GOT3 (cell line): ENCODE measurements at regions not wholly inside any gene's neighbourhood (a gene's known extent, or its start where the extent isn't known, plus 50 kb on each side); places are given as distances from the start of the nearest gene placed in this dataset.

Experiments used
- DNase-seq: peaks from one replicate; lab custom pipeline; 2025; ENCODE audit warnings: mixed read lengths; lab: John Stamatoyannopoulos, UW

DNA sequence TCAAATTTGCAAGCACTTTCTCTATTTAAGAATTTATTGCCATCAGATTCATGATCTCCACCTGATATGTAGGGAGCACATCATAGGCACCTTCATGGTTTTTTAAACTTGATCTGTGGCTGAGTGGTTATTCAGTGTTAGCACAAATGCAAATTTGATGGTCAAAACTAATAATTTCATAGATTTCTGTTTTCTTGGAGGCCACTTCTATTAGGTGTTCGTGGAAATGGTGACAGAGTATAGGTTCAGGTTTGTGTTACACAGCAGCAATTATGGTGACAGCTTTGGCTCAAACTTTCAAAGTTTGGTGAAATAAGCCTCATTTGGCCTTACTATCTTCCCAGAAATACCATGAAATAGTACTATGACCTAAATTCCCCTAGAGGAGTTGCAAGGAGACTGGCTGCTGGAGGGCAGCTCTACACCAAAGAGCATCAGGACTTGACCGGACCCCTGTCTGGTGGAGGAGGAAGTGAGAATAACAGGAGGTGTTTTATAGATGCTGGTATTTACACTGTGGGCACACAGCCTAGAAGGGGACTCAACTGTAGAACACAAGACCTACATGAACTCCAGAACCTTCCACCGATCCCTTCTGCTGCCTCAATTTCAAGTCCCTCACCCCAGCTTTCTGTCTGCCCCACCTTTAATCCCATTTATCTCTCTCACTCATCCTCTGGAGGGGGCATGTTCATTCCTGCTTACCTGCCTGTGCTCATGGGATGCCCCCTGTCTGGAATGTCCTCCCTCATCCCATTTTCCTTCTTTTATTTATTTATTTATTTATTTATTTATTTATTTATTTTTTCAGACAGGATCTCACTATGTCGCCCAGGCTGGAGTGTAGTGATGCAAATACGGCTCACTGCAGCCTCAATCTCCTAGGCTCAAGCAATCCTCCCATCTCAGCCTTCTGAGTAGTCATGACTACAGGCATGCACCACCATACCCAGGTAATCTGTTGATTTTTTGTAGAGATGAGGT is 132.9 kb upstream of the SIX2 start:
- DNase-seq: no peak

DNA sequence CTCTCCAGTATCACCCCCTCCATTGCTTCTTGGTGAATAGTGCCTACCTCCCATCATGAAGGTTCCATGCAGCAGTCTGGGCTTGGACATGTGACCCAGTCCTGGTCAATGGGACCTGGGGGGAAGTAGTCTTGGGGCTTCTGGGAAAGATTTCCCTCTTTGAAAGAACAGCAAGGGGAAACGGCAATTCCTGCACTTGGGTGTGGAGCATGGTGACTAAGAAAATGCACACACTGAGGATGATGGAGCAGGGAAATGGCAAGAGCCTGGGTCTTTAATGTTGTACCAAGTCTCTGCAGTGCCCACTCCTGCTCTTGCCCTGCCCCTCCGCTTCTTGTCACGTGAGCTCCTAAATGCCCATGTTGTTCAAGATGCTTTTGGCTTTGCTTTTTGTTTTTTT is 131.4 kb upstream of the SIX2 start:
- DNase-seq: no peak

DNA sequence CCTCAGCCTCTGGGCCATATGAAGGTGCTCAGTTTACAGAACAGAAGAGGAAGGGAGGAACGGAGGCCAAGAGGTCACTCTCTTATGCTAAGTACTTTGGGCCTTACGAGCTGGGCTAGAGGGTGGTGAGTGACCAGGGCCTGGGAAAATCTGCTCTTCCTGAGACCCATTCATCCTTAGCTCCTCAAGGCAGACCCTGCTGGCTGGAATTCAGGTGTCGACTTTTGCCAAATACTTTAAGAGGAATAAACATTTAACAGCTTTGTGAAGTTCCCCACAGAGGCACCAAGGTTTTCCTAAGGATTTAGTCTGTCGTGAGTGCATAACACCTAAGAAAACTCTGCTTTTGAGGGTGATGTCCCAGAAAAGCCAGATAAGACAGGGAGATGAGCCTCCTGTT is 129.7 kb upstream of the SIX2 start:
- no peak for DNase-seq

DNA sequence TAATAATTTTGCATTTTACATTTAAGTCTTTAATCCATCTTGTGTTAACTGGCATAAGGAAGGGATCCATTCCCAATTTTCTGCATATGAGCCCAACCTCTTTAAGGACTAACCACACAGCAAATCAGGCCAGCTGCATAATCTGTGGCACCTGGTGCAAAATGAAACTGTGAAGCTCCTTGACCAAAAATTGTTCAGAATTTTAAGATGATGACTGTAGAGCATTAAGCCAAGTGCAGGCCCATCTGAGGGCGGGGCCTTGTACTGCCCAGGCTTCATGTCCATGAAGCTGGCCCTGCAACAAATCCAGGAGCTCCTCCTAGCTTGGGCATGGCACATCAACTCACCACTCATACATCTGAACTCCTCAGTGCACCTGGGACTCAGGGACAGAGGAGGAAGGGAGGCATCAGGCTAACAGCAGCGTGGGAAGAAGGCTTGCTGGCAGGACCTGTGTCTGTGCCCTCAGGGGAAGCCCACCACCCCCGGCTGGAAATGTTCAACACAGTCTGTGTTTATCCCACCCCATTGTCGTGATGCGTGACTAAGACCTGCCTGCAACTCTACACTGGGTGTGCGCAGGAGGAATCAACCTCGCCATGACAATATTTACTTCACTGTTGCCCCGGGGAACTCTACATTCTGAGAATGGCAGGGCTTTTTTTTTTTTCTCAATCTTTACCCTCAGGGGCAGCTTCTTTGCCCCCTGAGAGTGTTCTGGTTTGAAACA is 128.9 kb upstream of the SIX2 start:
- DNase-seq: no peak

DNA sequence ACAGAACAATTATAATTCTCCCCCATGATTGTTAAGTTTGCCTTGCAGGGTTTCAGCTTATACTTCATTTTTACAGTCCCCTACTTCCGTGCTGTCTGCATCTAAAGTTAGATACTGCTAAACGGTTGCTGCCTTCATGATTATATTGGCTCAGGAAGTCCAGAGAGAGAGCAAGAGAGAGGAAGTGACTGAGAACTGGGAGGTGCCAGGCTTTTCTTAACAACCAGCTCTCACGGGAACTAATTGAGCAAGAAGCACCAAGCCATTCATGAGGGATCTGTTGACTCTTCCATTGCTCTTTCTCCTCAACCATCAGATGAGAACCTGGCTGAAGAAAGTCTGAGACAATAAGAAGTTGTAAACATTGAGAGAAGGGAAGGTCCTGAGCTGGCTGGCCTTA is 125.5 kb upstream of the SIX2 start:
- no peak for DNase-seq

DNA sequence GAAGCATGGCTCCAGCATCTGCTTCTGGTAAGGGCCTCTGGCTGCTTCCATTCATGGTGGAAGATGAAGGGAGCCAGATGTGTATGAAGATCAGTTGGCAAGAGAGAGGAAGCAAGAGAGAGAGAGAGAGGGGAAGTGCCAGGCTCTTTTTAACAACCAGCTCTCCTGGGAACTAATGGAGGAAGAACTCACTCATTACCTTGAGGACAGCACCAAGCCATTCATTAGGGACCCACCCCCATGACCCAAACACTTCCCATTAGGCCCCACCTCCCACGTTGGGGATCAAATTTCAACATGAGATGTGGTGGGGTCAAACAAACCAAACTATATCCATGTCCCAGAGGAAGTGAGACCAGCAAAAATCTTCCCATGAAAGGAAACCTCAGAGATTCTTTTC is 124.8 kb upstream of the SIX2 start:
- DNase-seq: no peak

DNA sequence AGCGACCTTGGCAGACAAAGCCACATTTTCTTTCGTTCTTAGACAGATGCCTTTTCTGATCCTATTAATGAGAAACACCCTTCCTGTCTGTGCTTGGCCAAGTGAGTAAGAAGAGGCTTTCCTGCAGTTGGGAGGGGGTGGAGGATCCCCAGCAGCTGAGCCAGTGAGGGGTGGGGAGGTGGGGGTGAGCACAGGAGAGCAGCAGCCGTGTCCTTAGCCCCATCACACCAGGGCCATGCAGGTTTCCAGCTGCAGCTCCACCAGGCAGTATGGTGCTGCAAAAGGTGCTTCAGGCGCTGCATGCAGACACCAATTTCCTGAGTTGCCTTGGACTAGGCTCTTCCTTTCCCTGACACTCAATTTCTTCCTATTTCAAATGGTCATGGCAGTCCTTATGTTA is 123.3 kb upstream of the SIX2 start:
- no peak for DNase-seq

DNA sequence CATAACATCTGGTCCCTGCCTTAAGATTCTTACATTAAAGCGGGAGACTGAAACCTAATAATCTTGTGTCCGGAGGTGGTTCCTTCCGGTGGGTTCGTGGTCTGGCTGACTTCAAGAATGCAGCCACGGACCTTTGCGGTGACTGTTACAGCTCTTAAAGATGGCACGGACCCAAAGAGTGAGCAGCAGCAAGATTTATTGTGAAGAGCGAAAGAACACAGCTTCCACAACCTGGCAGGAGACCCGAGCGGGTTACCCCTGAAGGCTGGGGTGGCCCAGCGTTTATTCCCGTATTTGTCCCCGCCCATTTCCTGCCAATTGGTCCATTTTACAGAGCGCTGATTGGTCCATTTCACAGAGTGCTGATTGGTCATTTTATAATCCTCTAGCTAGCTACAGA is 122.3 kb upstream of the SIX2 start:
- DNase-seq: no peak

DNA sequence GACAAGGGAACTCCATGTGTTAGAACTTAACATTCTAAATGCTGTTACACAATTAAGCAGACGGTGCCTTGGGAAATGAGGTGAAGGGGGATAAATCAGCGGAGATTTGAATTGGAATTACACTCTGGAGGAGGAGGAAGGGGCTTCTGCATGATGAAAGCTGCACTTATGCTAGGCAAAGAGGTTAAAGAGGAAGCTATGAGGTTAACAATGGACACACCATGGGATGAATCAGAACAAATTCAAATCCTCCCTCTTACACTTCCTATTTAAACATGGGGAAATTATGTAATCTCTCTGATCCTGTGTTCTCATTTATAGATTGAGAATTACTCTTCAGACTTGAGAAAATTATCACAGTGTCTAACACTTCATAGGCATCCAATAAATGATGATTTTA is 121.5 kb upstream of the SIX2 start:
- no peak for DNase-seq

DNA sequence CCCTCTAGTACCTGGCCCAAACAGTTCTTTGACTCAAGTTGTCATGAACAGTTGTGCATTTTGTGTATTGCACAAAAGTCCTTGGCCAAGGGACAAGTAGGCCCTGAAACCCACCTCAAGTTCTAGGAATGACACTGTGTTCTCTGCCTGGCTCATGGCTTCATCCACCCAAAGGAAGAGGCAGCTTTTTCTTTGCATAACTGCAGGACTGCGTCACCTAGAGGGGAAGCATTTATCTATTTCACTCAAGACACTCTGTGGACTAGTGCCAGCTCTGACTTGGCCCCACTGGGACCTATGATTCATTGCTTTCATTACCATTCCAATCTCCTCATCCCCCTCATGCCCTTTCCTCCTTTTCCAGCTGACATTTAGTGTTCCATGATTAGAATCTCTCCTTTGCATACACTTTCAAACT is 119.3 kb upstream of the SIX2 start:
- DNase-seq: peak; percentile 57

DNA sequence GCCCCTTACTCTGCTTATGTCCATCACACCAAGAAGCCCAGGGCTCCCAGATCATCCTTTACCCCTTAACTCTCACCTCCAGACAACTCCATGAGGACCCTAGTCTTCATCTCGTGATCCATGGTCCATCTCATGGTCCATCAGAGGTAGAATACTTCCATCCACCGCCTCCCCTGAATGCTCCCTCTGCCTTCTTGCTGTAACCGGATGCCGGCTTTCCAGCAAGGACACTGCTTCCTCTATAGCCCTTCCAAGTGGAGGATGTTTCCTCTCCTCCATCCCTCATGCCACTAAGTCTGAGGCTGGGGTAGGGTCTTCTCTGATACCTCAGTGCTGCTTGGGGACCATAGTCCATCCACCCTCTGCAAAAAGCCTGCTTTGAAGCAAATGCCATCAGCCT is 118.6 kb upstream of the SIX2 start:
- DNase-seq: no peak

DNA sequence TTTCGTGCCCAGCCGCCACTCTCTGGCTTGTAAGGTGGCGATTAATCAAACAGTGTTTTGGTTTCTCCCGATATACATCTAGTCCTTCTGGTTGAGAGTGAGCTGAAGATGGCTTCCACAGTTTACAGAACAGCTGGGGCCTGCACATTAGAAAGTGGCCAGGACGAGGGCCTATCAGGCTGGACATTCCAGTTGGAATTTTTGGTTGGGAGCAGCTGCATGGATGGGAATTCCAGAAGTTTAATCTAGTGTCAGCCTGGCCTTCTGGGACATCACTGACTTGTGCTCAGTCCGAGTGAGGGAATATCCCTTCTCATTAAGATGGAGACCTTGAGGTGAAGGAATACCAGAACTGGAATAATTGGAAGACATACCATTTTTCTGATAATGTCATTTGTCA is 118.1 kb upstream of the SIX2 start:
- no peak for DNase-seq

DNA sequence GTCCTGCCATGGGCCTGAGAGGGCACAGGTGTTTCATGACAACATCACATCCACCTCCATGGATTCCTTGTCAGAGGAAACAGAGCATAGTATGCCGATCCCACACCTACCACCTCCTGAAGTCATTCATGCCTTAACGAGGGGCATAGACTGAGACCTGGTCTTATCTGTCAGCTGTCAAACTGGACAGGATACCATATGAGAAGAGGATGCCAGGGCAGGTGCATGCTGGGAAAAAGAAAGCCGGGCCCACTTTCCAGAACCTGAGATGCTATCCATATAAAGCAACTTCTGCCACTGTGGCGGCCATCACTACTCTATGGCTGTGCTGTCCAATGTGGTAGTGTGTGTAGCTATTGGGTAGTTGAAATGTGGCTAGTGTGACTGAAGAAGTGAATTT is 116.0 kb upstream of the SIX2 start:
- no peak for DNase-seq

DNA sequence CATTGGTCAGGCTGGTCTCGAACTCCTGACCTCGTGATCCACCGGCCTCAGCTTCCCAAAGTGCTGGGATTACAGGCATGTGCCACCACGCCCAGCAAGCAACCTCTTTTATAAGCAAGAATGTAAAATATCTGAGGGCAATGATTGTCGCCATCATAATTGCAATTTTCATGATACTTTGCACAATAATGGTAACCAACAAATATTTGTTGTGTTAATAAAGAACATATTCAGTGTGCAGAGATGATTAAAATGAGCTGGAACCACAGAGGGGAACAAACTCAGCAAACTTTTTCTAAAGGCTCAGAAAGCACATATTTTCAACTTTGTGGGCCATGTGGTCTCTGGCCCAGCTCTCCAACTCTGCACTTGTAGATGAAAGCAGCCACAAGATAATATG is 115.2 kb upstream of the SIX2 start:
- no peak for DNase-seq

DNA sequence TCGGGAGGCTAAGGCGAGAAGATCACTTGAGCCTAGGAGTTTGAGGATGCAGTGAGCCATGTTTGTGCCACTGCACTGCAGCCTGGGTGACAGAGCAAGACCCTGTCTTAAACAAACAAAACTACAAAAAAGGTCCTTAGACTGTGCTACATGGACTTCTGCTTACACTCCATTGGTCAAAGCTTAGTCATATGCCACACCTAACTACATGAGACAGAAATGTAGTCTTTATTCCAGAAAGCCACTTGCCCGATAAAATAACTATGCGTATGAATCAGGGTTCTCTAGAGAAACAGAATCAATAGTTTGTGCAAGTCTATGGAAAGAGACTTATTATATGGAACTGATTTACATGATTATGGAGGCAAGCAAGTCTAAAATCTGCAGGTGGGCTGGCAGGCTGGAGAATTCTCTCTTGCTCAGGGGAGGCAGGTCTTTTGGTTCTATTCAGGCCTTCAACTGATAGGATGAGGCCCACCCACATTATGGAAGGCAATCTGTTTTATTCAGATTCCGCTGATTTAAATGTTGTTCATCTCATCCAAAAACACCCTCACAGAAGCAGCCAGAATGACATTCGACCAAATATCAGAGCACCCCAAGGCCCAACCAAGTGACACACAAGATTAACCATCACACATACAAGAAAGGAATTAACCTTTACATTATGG is 114.4 kb upstream of the SIX2 start:
- no peak for DNase-seq

DNA sequence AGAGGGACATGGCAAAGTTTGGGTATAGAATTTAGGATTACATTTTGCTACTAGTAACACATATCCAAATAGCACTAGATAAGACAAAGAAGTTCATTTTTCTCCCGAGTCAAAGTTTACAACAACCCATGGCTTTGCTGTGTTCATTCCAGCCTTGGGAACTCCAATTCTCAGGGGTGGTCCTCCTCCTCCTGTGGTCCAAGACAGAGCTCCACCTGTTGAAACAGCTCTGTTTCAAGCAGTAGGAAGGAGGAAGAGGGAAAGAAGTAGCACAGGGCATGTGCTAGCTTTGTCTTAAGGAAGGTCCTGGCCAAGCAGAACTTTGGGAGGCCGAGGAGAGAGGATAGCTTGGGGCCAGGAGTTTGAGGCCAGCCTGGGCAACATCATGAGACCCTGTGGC is 113.8 kb upstream of the SIX2 start:
- no peak for DNase-seq

DNA sequence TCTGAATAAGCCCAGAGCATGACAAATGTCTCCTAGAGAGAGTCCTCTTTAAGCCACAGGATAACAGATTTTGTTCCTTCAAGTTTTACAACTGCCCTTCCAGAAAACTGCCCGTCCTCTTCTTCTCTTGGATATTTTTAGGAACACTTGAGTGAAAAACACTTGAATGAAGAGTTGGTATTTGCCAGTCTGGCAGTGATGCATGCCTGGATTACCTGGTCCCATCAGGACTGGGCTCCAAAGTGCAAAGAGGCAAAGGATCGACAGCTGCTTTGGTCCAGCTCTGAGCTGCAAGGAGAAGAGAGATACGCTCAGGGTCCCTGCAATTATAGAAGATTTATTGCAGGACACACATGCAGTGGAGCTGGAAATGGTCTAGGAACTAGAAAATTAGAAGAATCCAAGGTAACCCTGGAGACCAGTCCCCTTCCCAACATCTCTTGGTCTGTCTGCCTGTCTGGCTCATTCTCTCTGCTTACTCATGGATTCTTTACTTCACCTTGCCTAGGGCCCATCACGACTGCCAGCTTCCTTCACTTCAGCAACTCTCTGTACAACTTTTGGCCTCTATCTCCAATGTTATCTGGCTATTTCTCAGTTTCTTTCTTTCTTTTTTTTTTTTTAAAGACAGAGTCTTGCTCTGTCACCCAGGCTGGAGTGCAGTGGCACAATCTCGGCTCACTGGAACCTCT is 112.1 kb upstream of the SIX2 start:
- no peak for DNase-seq

DNA sequence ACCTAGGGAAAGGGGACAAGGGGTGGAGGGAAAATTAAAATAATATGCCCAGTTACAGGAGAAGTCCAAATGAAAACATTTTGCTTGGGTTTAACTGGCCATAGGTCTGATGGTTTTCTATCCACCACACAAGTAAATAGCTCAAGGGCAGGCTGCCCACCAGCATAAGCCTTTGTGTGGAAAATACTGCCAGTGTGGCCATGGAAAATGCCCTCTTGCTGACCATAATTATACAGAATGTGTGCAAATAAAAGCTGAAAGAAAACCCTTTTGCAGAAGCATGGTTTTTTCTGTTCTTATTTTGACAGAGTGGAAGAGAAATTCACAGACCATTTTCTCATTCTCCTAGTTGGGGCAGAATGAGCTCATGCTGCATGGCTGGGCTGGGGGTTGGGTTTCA is 111.3 kb upstream of the SIX2 start:
- DNase-seq: no peak

DNA sequence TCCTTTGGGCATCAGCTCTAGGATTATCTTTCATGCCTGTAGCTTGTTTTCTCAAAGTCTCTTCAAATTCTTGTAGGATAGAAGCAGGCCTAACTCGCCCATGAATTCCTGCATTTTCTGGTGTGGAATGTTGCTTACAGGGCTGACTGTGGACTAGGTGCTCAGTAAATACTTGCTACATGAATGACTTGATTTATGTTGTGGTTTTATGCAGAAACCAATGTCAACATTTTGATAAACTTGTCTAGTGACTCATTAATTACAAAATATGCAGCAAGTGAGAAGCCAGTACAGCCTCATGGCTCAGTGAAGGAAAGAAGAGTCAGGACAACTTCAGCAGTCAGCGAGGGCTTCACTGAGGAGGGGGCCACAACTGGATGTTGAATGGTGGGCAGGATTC is 110.6 kb upstream of the SIX2 start:
- no peak for DNase-seq

DNA sequence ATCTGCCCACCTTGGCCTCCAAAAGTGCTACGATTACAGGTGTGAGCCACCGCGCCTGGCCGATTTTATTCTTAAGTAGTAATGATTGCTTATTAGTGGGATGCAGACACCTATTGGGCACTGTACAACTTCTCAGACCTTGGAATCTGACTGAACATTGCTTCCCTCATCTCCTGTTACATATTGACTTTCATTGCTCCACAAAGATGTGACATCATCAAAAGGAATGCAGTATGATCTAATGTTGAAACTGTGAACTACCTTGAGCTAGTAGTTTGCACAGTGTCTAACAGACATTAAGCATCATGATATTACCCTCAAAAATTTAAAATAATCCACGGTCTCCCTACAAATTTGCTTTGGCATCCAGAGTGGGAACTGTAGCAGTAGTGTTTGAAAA is 109.8 kb upstream of the SIX2 start:
- DNase-seq: no peak

DNA sequence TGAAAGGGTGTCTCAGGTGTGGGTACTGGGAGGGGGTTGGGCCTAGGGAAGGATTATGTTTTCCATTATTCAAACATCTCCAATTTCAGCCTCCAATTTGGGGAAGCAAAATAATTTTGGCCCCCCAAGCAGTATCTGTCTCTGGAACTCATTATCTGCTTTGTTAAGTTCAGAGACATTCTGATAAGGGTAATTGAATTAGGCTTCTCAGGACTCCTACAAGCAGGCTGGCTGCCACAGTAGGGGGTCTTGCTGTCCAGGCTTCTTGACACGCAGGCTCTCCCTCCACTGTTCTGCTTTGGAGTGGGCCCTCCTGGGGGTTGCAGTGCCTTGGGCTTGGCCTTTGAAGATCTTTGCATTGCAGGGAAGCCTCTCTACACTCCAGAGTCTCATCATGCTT is 108.1 kb upstream of the SIX2 start:
- no peak for DNase-seq

DNA sequence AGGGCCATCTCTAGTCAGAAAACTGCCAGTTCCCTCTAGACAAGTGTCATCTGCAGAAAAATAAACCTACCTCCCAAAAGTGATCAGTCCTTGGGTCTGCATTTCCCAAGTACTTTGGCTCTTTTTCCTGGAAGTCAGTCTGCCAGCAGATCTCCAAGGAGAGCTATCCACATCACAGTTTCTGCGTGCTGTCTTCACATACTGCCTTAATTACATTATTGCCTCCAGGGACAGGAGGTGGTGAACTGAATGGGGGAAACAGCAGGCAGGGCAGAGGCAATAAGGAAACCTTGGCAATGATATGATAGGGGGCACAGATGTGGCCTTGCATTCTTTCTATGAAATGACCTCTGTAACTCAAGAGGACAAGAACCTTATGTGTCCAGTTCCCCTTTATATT is 105.9 kb upstream of the SIX2 start:
- no peak for DNase-seq
